ENCODE measurements at regions not wholly inside any gene's neighbourhood (a gene's known extent, or its start where the extent isn't known, plus 50 kb on each side); places are given as distances from the start of the nearest gene placed in this dataset.

DNA sequence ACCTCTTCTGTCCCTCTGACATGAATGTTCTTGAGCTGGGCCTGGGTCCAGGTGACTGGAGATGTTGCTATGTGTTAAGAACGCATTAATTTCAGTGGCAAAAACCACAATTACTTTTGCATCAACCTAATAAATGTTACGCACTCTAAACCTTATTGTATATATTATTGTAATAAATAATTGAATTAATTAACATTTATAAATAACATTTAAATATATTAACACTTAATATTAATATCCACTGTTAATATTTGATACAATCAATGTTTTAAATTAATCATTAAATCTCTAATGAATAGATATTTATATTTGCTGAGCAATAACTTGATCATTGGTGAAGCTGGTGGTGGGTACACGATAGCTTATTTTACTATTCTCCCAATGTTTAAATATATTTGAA lies 97.4 kb downstream of the KCNF1 start:
- TF ChIP-seq POLR2AphosphoS5 (IDR thresholded peaks at IDR 0.05; ENCODE audit: low read depth, low read length) (no peak), TAF1 (IDR thresholded peaks at IDR 0.05; ENCODE audit: low read depth, low read length) (no peak), POLR2A (IDR thresholded peaks at IDR 0.05; ENCODE audit: low read depth, low read length) (no peak)
